Body of pancreas (tissue), 4 donors: ENCODE measurements at regions not wholly inside any gene's neighbourhood (a gene's known extent, or its start where the extent isn't known, plus 50 kb on each side); places are given as distances from the start of the nearest gene placed in this dataset.

Experiments used
- ATAC-seq: fragments of 150-250 bp; one replicate; pipeline ENCODE4 v1.9.1; 2016
- DNase-seq, 4 donors: peaks; one replicate each; pipeline ENCODE4 v3.0.0-alpha.2; 2019
- H3K27ac ChIP-seq, 4 donors: fragments of 200-600 bp; sonication (generic); 1 replicate in 3 of 4; 2 replicates in 1 of 4; pipeline versions ENCODE4 v1.5.1 to v1.6.1; 2016 to 2019; ENCODE audit warnings: mild to moderate bottlenecking in 1 of 4, mixed read lengths in 1 of 4, moderate library complexity in 1 of 4
- H3K27me3 ChIP-seq, 2 donors: fragments of 200-600 bp; sonication (generic); one replicate each; pipeline ENCODE4 v1.6.0; 2016; ENCODE audit warnings: mild to moderate bottlenecking in 1 of 2
- H3K36me3 ChIP-seq, 2 donors: fragments of 200-600 bp; sonication (generic); replicated peaks in 1 of 2; 2 replicates each; pipeline ENCODE4 v1.5.1; 2016; ENCODE audit warnings: low read depth in 2 of 2; ENCODE audit not compliant: insufficient read depth in 1 of 2
- H3K4me1 ChIP-seq: fragments of 200-600 bp; sonication (generic); one replicate; pipeline ENCODE4 v1.6.0; 2016
- H3K4me3 ChIP-seq, 2 donors: fragments of 200-600 bp; sonication (generic); 1 replicate in 1 of 2; 2 replicates in 1 of 2; pipeline ENCODE4 v1.5.1; 2016 to 2019
- H3K9me3 ChIP-seq, 3 donors: fragments of 200-600 bp; sonication (generic); 1 replicate in 2 of 3; 2 replicates in 1 of 3; pipeline ENCODE4 v1.5.1; 2016
- CTCF ChIP-seq, 7 experiments: fragments of 450-650 bp in 4 of 7; fragments of 200-600 bp in 3 of 7; sonication (generic) in 3 of 7; IDR thresholded peaks; one replicate each; pipeline ENCODE4 v1.5.1; 2016 to 2019; ENCODE audit warnings: antibody characterized with exemption in 7 of 7
- POLR2A ChIP-seq, 3 donors: fragments of 450-650 bp; IDR thresholded peaks; one replicate each; pipeline ENCODE4 v1.6.1; 2016; ENCODE audit warnings: antibody characterized with exemption in 3 of 3, mild to moderate bottlenecking in 2 of 3
- WGBS, 2 donors: methylation state at CpG; one replicate each; pipeline ENCODE4 v1.1.5; 2017; 5-methylcytosine and 5-hydroxymethylcytosine counted together
- intact Hi-C: fragments of 100-400 bp; cut with DNase I; formaldehyde crosslinking; loops from one replicate; pipeline ENCODE4 v1.15.1; 2023

- 38 to 40% methylated on average over 4 of the region's 4 CpGs for WGBS, 2 donors
- no peaks in the 10 kb centered on the region for H3K9me3 ChIP-seq
- intact Hi-C loops = no loop called here
- H3K4me3 ChIP-seq = no peak overlapping the region
- no peak overlapping the region for H3K27ac ChIP-seq
- H3K36me3 ChIP-seq = no peaks in the 10 kb centered on the region
- DNase-seq (no peak), ATAC-seq (no peak)
- H3K27me3 ChIP-seq = no peaks in the 10 kb centered on the region
- TF ChIP-seq POLR2A (IDR thresholded peaks at IDR 0.05) (no peak), CTCF (IDR thresholded peaks at IDR 0.05) (no peak)
- H3K4me1 ChIP-seq = no peaks in the 10 kb centered on the region
Measured at GRCh38 chr16:55149622-55150021, 174.4 kb upstream of the IRX6 start.

GRCh38 chr16:55151561-55152305, 172.3 kb upstream of the IRX6 start:
- Histone ChIP-seq H3K27me3 (no peaks in the 10 kb centered on the region), H3K27ac (no peak overlapping the region), H3K4me1 (no peaks in the 10 kb centered on the region), H3K4me3 (no peak overlapping the region), H3K9me3 (no peaks in the 10 kb centered on the region), H3K36me3 (no peaks in the 10 kb centered on the region)
- no peak for DNase-seq
- 49 to 54% methylated on average over 9 of the region's 9 CpGs for WGBS, 2 donors
- no peak for ATAC-seq
- intact Hi-C loops = no loop called here
- TF ChIP-seq CTCF (IDR thresholded peaks at IDR 0.05) (no peak), POLR2A (IDR thresholded peaks at IDR 0.05) (no peak)

GRCh38 chr16:55152875-55153390, 171.1 kb upstream of the IRX6 start:
- Histone ChIP-seq H3K9me3 (no peaks in the 10 kb centered on the region), H3K27ac (no peak overlapping the region), H3K4me3 (no peak overlapping the region), H3K4me1 (no peaks in the 10 kb centered on the region), H3K27me3 (no peaks in the 10 kb centered on the region), H3K36me3 (no peaks in the 10 kb centered on the region)
- DNase-seq = no peak
- WGBS, 2 donors = 57 to 65% methylated on average over 3 of the region's 3 CpGs
- TF ChIP-seq CTCF (IDR thresholded peaks at IDR 0.05) (no peak), POLR2A (IDR thresholded peaks at IDR 0.05) (no peak)
- intact Hi-C loops = no loop called here
- no peak for ATAC-seq

GRCh38 chr16:55154262-55154661, 169.7 kb upstream of the IRX6 start:
- DNase-seq = no peak
- intact Hi-C loops = no loop called here

More at GRCh38 chr16:55154262-55154661, 169.7 kb upstream of the IRX6 start:
- Histone ChIP-seq H3K27me3 (no peaks in the 10 kb centered on the region), H3K27ac (no peak overlapping the region), H3K9me3 (no peaks in the 10 kb centered on the region), H3K36me3 (no peaks in the 10 kb centered on the region), H3K4me1 (no peaks in the 10 kb centered on the region), H3K4me3 (no peak overlapping the region)
- no peak for ATAC-seq
- no peak for TF ChIP-seq POLR2A (IDR thresholded peaks at IDR 0.05)
- TF ChIP-seq CTCF (IDR thresholded peaks at IDR 0.05) = no peak
- WGBS, 2 donors = 45 to 52% methylated on average over 4 of the region's 4 CpGs
